Panc1 (cell line): ENCODE measurements at regions not wholly inside any gene's neighbourhood (a gene's known extent, or its start where the extent isn't known, plus 50 kb on each side); places are given as distances from the start of the nearest gene placed in this dataset.

Experiments
- POLR2AphosphoS5 ChIP-seq: IDR thresholded peaks from 2 replicates; pipeline ENCODE4 v1.6.1; 2012; ENCODE audit warnings: mild to moderate bottlenecking, low read depth, low read length, moderate library complexity
- SIN3A ChIP-seq: IDR thresholded peaks from 2 replicates; pipeline ENCODE4 v1.6.1; 2012; ENCODE audit warnings: low read depth, mild to moderate bottlenecking, low read length, moderate library complexity, borderline replicate concordance; ENCODE audit not compliant: insufficient read depth
- TCF7L2 ChIP-seq: IDR thresholded peaks from 2 replicates; pipeline ENCODE4 v1.6.1; 2011; ENCODE audit warnings: mild to moderate bottlenecking, low read depth, low read length, inconsistent platforms
- TF ChIP-seq, protein P1 (sequence below): fragments of 450-650 bp; IDR thresholded peaks from 2 replicates; pipeline ENCODE4 v1.5.1; 2017; ENCODE audit warnings: mild to moderate bottlenecking
- TF ChIP-seq, protein P2 (sequence below), 2 experiments: IDR thresholded peaks; 2 replicates each; pipeline ENCODE4 v1.6.1; 2011 to 2012; ENCODE audit warnings: low read depth in 2 of 2, control low read depth in 1 of 2, low read length in 1 of 2, mild to moderate bottlenecking in 1 of 2, moderate library complexity in 1 of 2; ENCODE audit not compliant: insufficient read depth in 1 of 2

DNA sequence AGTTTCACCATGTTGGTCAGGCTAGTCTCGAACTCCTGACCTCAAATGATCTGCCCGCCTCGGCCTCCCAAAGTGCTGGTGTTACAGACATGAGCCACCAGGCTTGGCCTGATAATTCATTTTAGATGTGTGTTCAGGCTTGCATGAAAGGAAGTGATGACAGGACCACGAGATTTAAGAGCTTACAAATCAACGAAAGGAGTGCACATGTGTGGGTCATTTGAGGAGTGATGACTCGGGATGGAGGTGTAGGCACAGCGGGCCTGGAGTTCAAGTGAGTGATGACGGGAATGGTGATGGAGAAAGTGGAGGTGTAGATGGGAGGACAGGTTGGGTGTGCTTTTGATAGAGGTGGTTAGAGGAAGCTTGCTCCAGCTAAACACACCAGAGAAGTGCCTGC, 742.4 kb downstream of the GALR1 start:
- TF ChIP-seq, protein P1, sequence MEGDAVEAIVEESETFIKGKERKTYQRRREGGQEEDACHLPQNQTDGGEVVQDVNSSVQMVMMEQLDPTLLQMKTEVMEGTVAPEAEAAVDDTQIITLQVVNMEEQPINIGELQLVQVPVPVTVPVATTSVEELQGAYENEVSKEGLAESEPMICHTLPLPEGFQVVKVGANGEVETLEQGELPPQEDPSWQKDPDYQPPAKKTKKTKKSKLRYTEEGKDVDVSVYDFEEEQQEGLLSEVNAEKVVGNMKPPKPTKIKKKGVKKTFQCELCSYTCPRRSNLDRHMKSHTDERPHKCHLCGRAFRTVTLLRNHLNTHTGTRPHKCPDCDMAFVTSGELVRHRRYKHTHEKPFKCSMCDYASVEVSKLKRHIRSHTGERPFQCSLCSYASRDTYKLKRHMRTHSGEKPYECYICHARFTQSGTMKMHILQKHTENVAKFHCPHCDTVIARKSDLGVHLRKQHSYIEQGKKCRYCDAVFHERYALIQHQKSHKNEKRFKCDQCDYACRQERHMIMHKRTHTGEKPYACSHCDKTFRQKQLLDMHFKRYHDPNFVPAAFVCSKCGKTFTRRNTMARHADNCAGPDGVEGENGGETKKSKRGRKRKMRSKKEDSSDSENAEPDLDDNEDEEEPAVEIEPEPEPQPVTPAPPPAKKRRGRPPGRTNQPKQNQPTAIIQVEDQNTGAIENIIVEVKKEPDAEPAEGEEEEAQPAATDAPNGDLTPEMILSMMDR, result no peak
- TF ChIP-seq TCF7L2 (no peak), POLR2AphosphoS5 (no peak), SIN3A (no peak)
- TF ChIP-seq, protein P2, sequence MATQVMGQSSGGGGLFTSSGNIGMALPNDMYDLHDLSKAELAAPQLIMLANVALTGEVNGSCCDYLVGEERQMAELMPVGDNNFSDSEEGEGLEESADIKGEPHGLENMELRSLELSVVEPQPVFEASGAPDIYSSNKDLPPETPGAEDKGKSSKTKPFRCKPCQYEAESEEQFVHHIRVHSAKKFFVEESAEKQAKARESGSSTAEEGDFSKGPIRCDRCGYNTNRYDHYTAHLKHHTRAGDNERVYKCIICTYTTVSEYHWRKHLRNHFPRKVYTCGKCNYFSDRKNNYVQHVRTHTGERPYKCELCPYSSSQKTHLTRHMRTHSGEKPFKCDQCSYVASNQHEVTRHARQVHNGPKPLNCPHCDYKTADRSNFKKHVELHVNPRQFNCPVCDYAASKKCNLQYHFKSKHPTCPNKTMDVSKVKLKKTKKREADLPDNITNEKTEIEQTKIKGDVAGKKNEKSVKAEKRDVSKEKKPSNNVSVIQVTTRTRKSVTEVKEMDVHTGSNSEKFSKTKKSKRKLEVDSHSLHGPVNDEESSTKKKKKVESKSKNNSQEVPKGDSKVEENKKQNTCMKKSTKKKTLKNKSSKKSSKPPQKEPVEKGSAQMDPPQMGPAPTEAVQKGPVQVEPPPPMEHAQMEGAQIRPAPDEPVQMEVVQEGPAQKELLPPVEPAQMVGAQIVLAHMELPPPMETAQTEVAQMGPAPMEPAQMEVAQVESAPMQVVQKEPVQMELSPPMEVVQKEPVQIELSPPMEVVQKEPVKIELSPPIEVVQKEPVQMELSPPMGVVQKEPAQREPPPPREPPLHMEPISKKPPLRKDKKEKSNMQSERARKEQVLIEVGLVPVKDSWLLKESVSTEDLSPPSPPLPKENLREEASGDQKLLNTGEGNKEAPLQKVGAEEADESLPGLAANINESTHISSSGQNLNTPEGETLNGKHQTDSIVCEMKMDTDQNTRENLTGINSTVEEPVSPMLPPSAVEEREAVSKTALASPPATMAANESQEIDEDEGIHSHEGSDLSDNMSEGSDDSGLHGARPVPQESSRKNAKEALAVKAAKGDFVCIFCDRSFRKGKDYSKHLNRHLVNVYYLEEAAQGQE (IDR thresholded peaks at IDR 0.05; ENCODE audit: insufficient read depth in 1 of 2, low read depth in 2 of 2, low read length in 1 of 2), result no peak
